Heart right ventricle (tissue), 16 donors: ENCODE measurements at regions not wholly inside any gene's neighbourhood (a gene's known extent, or its start where the extent isn't known, plus 50 kb on each side); places are given as distances from the start of the nearest gene placed in this dataset.

Source experiments
- ATAC-seq, 8 donors: fragments of 200-7000 bp; cut with Tn5 transposase; one replicate each; pipeline ENCODE4 v1.9.1; 2020; ENCODE audit warnings: mild to moderate bottlenecking in 8 of 8, moderate library complexity in 8 of 8, moderate number of reproducible peaks in 1 of 8
- DNase-seq, 2 donors: peaks; one replicate each; pipeline ENCODE4 v3.0.0-alpha.2; 2020
- H3K27ac ChIP-seq, 10 donors: fragments of 200-600 bp; sonication (generic) in 2 of 10; one replicate each; pipeline versions ENCODE4 v1.5.0 to v1.8.0; 2020 to 2022; ENCODE audit warnings: mild to moderate bottlenecking in 3 of 10
- H3K27me3 ChIP-seq, 7 donors: fragments of 200-600 bp; one replicate each; pipeline ENCODE4 v1.8.0; 2021 to 2022; ENCODE audit warnings: mild to moderate bottlenecking in 2 of 7
- H3K36me3 ChIP-seq, 9 donors: fragments of 200-600 bp; sonication (generic) in 1 of 9; one replicate each; pipeline versions ENCODE4 v1.5.0 to v1.8.0; 2020 to 2022; ENCODE audit warnings: mild to moderate bottlenecking in 2 of 9
- H3K4me1 ChIP-seq, 9 donors: fragments of 200-600 bp; sonication (generic) in 1 of 9; one replicate each; pipeline versions ENCODE4 v1.5.0 to v1.8.0; 2020 to 2022; ENCODE audit warnings: mild to moderate bottlenecking in 4 of 9
- H3K4me3 ChIP-seq, 10 donors: fragments of 200-600 bp; sonication (generic) in 2 of 10; one replicate each; pipeline versions ENCODE4 v1.5.0 to v1.8.0; 2020 to 2022; ENCODE audit warnings: mild to moderate bottlenecking in 7 of 10, moderate library complexity in 2 of 10
- H3K9me3 ChIP-seq, 11 donors: fragments of 200-600 bp in 10 of 11; sonication (generic) in 2 of 11; one replicate each; pipeline versions ENCODE4 v1.5.0 to v1.8.0; 2013 to 2022; ENCODE audit warnings: mild to moderate bottlenecking in 2 of 11, control low read depth in 1 of 11, moderate library complexity in 1 of 11
- WGBS, 2 donors: extraction: QIAGEN DNeasy Blood & Tissue Kit; methylation state at CpG; one replicate each; pipeline ENCODE4 v1.1.7; 2013; ENCODE audit warnings: inconsistent platforms in 1 of 2; 5-methylcytosine and 5-hydroxymethylcytosine counted together
- intact Hi-C, 10 donors: fragments of 100-400 bp; cut with DNase I; formaldehyde crosslinking; loops; one replicate each; pipeline versions ENCODE4 v1.11.1 to v1.14.2; 2022
- TF ChIP-seq, protein P1 (sequence below), 9 donors: fragments of 200-600 bp; sonication (generic) in 2 of 9; IDR thresholded peaks; one replicate each; pipeline versions ENCODE4 v1.5.0 to v1.8.0; 2021 to 2022; ENCODE audit warnings: antibody characterized with exemption in 9 of 9, mild to moderate bottlenecking in 5 of 9, moderate library complexity in 1 of 9
- donor health status: Arrhythmogenic right ventricular cardiomyopathy.
- donor health status: ischemic (EF 13 %, LVEDD 7.1; RV severe dilation, severe dysfunction).
- donor health status: healthy with polysubstance abuse.
- donor health status: DM: no; HTN: yes; CAD: no.
- donor health status: DM: no; HTN: no; CAD: no.
- donor health status: ischemic (EF 25% LVEDD 6.9; RV normal size, moderate dysfunction).
- donor health status: ischemic (EF 25% LVEDD 5.7; RV mildly dilated, moderate dysfunction).
- donor health status: healthy.
- donor health status: DM: yes; HTN: yes; CAD: no.
- donor health status: Ischemic cardiomyopathy.
- donor health status: ischemic (EF 35%, LVEDD 5.7; RV mildly dilated, moderate dysfunction).
- donor health status: nonischemic (EF 11% LVEDD 7.7; RV severe dilation, severe dysfunction).
- donor health status: DM: yes; HTN: yes; CAD: no.
- donor health status: PGD.
- donor health status: ischemic (EF 29% LVEDD 5.4; RV normal size, mild dysfunction).
- donor health status: nonischemic (EF 23%, LVEDD 6.1; RV moderate dilation, normal function).

DNA sequence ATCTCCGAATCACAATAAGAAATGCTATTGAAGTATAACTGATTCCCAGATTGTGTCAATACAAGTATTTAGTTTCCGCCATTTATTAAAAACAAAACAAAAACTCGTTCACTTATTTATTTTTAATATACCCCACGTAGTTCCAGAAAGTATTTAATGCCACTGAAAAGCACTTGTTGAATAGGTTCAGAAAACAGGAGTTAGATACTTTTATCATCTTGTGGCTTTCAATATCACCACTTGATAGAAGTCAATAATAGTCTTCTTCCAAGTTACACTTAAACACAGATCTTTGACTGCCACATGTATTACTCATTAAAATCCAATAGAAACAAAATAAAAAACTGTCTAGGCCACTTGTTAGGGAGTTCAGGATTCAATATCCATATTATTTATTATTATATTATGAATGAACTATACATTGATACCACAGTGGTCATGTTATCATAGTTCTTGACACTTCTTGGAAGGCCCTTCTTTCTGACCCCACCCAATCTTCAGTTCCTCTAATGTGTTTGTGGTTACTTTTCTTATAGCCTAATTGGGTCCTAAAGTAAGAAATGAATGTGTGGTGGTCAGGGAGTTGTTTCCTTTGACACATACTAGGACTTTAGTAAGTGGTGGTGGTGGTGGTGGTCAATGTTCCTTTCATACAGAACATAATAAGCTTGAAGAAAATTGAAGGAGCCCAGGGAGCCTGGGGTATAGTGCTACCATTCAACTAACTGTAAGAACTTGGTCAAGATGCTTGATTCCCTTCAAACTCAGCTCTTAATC is 221.3 kb upstream of the ITGA4 start:
- peaks cover 0 to 6% (median 0%) of the 10 kb centered on the region in 9 donors for H3K4me1 ChIP-seq
- WGBS, 2 donors: 85 to 89% methylated on average over 4 of the region's 4 CpGs
- TF ChIP-seq, protein P1, sequence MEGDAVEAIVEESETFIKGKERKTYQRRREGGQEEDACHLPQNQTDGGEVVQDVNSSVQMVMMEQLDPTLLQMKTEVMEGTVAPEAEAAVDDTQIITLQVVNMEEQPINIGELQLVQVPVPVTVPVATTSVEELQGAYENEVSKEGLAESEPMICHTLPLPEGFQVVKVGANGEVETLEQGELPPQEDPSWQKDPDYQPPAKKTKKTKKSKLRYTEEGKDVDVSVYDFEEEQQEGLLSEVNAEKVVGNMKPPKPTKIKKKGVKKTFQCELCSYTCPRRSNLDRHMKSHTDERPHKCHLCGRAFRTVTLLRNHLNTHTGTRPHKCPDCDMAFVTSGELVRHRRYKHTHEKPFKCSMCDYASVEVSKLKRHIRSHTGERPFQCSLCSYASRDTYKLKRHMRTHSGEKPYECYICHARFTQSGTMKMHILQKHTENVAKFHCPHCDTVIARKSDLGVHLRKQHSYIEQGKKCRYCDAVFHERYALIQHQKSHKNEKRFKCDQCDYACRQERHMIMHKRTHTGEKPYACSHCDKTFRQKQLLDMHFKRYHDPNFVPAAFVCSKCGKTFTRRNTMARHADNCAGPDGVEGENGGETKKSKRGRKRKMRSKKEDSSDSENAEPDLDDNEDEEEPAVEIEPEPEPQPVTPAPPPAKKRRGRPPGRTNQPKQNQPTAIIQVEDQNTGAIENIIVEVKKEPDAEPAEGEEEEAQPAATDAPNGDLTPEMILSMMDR (IDR thresholded peaks at IDR 0.05): no peak
- H3K36me3 ChIP-seq: no peaks in the 10 kb centered on the region
- intact Hi-C loops: no loop called here
- no peak for DNase-seq
- no peak overlapping the region for H3K4me3 ChIP-seq
- H3K9me3 ChIP-seq: no peaks in the 10 kb centered on the region
- no peak overlapping the region for H3K27ac ChIP-seq
- H3K27me3 ChIP-seq: no peaks in the 10 kb centered on the region
- no peak for ATAC-seq

DNA sequence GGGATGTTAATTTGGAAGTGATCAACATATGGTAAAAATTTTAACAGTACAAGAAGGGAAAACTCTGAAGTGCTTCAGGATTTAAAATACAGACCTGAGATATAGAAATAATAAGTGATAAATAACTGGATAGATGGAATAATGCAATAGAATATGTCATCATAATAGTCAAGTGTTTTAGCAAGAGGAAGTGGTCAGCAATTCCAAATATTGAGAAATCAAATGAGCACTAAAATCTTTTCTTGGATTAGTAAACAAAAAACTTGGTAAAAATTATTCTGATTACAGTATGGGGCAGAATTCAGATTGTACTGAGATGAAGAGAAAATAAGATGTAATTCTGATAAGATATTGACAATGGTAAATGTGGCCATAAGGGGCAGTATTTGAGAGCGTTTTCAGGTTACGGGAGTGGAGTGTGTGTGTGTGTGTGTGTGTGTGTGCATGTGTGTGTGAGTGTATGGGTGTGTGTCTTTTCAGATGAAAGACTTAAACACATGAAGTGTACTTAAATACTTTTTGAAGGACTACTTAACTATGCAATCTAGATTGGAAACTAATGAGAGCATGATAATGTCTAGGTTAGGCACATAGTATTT is 217.9 kb upstream of the ITGA4 start:
- H3K36me3 ChIP-seq: no peaks in the 10 kb centered on the region
- no peak overlapping the region for H3K27ac ChIP-seq
- ATAC-seq (no peak), DNase-seq (no peak)
- intact Hi-C loops: no loop called here
- TF ChIP-seq, protein P1 (IDR thresholded peaks at IDR 0.05): no peak
- H3K27me3 ChIP-seq: no peaks in the 10 kb centered on the region
- H3K4me3 ChIP-seq: no peak overlapping the region
- peaks cover 0 to 6% (median 0%) of the 10 kb centered on the region in 9 donors for H3K4me1 ChIP-seq
- no peaks in the 10 kb centered on the region for H3K9me3 ChIP-seq
- WGBS, 2 donors: 80 to 82% methylated on average over 2 of the region's 2 CpGs

DNA sequence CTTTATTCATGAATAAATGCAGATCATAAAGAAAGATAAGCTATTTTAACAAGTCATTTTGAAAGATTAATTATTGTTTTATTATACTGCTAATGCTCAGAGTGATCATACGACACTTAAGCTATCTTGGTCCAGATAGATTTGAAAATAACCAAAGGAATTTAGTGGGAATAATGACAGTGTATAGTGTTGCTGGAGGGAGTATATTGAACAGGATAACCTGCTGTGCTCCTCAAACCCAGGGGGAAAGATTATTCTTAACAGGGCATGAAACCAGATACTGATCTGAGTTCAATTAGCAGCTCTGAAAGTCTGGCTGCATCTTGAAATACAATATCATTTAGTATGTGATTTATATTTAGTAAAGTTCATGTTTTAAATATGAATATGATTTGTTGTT is 216.3 kb upstream of the ITGA4 start:
- intact Hi-C loops: no loop called here
- Histone ChIP-seq H3K36me3 (no peaks in the 10 kb centered on the region), H3K4me3 (no peak overlapping the region), H3K9me3 (no peaks in the 10 kb centered on the region), H3K4me1 (peaks cover 0 to 6% (median 0%) of the 10 kb centered on the region in 9 donors), H3K27ac (no peak overlapping the region), H3K27me3 (no peaks in the 10 kb centered on the region)
- WGBS, 2 donors: 80 to 89% methylated on average over 1 of the region's 1 CpG
- ATAC-seq (no peak), DNase-seq (no peak)
- TF ChIP-seq, protein P1 (IDR thresholded peaks at IDR 0.05): no peak

DNA sequence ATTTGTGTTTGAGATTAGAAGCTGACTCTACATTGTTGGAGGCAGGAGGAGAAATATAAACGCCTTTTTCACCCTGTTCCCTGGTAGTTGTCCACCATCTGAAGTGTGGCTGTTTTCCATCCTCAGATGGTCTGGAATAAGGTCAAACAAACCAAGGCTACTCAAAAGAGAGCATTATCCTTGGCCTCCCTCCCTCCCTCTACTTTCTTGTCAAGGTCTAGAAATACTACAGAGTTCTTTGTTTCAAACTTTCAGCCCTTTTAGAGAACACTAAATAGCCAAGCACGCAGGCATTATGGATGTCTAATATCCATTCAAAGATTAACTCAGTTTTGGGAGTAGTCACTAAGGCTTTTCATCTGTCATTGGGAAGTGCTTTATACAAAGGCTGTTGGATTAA is 215.8 kb upstream of the ITGA4 start:
- intact Hi-C loops: no loop called here
- H3K27ac ChIP-seq: no peak overlapping the region
- H3K27me3 ChIP-seq: no peaks in the 10 kb centered on the region
- WGBS, 2 donors: 68 to 81% methylated on average over 2 of the region's 2 CpGs
- ATAC-seq (no peak), DNase-seq (no peak)
- H3K4me1 ChIP-seq: peaks cover 0 to 6% (median 0%) of the 10 kb centered on the region in 9 donors
- no peak overlapping the region for H3K4me3 ChIP-seq
- H3K9me3 ChIP-seq: no peaks in the 10 kb centered on the region
- TF ChIP-seq, protein P1 (IDR thresholded peaks at IDR 0.05): no peak
- no peaks in the 10 kb centered on the region for H3K36me3 ChIP-seq
